ENCODE measurements at regions not wholly inside any gene's neighbourhood (a gene's known extent, or its start where the extent isn't known, plus 50 kb on each side); places are given as distances from the start of the nearest gene placed in this dataset.

DNA sequence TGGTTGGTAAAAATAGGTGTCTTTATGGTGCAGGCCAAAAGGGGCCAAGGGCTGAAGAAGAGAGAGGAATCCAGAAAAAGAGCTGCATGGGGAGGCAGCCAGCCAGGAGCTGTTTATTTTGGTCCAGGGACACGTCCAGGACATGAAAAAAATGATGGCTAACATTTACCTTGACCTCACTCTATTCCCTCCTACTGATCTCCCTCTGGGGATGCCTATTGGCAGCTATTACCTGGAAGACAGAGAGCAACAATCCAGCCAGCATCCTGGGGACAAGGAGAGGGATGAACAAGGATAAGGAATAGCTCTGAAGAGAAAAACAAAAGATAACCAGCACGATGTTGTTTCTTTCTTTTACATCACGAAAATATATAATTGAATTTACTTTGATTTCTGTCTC is 1599.6 kb downstream of the SLITRK5 start:
- Histone ChIP-seq H3K27me3 (ENCODE audit: insufficient read depth, poor library complexity, severe bottlenecking) (no peaks in the 10 kb centered on the region), H3K27ac (replicated peaks) (no peak overlapping the region), H3K4me3 (replicated peaks; ENCODE audit: insufficient read depth, low read length) (no peak overlapping the region)
- no peak for DNase-seq (ENCODE audit: low read depth in 1 of 2, low spot score in 1 of 2)
- TF ChIP-seq, protein P1, sequence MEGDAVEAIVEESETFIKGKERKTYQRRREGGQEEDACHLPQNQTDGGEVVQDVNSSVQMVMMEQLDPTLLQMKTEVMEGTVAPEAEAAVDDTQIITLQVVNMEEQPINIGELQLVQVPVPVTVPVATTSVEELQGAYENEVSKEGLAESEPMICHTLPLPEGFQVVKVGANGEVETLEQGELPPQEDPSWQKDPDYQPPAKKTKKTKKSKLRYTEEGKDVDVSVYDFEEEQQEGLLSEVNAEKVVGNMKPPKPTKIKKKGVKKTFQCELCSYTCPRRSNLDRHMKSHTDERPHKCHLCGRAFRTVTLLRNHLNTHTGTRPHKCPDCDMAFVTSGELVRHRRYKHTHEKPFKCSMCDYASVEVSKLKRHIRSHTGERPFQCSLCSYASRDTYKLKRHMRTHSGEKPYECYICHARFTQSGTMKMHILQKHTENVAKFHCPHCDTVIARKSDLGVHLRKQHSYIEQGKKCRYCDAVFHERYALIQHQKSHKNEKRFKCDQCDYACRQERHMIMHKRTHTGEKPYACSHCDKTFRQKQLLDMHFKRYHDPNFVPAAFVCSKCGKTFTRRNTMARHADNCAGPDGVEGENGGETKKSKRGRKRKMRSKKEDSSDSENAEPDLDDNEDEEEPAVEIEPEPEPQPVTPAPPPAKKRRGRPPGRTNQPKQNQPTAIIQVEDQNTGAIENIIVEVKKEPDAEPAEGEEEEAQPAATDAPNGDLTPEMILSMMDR (IDR thresholded peaks at IDR 0.05; ENCODE audit: insufficient read depth, low read length) = no peak
- no peak for TF ChIP-seq GABPA (IDR thresholded peaks at IDR 0.05; ENCODE audit: low read depth)
- TF ChIP-seq, protein P2, sequence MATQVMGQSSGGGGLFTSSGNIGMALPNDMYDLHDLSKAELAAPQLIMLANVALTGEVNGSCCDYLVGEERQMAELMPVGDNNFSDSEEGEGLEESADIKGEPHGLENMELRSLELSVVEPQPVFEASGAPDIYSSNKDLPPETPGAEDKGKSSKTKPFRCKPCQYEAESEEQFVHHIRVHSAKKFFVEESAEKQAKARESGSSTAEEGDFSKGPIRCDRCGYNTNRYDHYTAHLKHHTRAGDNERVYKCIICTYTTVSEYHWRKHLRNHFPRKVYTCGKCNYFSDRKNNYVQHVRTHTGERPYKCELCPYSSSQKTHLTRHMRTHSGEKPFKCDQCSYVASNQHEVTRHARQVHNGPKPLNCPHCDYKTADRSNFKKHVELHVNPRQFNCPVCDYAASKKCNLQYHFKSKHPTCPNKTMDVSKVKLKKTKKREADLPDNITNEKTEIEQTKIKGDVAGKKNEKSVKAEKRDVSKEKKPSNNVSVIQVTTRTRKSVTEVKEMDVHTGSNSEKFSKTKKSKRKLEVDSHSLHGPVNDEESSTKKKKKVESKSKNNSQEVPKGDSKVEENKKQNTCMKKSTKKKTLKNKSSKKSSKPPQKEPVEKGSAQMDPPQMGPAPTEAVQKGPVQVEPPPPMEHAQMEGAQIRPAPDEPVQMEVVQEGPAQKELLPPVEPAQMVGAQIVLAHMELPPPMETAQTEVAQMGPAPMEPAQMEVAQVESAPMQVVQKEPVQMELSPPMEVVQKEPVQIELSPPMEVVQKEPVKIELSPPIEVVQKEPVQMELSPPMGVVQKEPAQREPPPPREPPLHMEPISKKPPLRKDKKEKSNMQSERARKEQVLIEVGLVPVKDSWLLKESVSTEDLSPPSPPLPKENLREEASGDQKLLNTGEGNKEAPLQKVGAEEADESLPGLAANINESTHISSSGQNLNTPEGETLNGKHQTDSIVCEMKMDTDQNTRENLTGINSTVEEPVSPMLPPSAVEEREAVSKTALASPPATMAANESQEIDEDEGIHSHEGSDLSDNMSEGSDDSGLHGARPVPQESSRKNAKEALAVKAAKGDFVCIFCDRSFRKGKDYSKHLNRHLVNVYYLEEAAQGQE (IDR thresholded peaks at IDR 0.05; ENCODE audit: insufficient replicate concordance, low read depth) = no peak
- no peak for TF ChIP-seq POLR2AphosphoS5 (IDR thresholded peaks at IDR 0.05; ENCODE audit: low read depth)
- no peak for TF ChIP-seq SPI1 (IDR thresholded peaks at IDR 0.05; ENCODE audit: borderline replicate concordance, low read depth)

DNA sequence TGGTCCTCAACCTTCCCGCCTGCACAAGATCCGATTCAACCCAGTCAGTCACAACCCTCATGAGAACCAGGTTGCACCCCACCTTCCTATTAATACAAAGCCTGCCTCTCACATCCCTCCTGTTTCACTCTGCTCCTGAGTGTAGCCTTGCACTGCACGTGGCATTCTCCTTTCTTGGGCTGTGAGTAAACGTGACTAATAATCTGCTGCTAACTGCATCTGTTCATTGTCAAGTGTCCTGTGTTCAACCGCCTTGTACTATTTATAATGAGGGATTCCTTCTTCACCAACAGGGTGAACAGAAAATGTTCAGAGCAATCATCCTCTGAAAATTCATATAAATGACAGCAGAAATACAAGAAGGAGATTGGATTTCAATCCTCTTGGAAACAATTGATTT is 1608.2 kb downstream of the SLITRK5 start:
- no peak overlapping the region for H3K27ac ChIP-seq (replicated peaks)
- H3K27me3 ChIP-seq (ENCODE audit: insufficient read depth, poor library complexity, severe bottlenecking) = no peaks in the 10 kb centered on the region
- no peak overlapping the region for H3K4me3 ChIP-seq (replicated peaks; ENCODE audit: insufficient read depth, low read length)
- TF ChIP-seq, protein P1 (IDR thresholded peaks at IDR 0.05; ENCODE audit: insufficient read depth, low read length) = no peak
- TF ChIP-seq GABPA (IDR thresholded peaks at IDR 0.05; ENCODE audit: low read depth) (no peak), POLR2AphosphoS5 (IDR thresholded peaks at IDR 0.05; ENCODE audit: low read depth) (no peak), SPI1 (IDR thresholded peaks at IDR 0.05; ENCODE audit: borderline replicate concordance, low read depth) (no peak)
- TF ChIP-seq, protein P2 (IDR thresholded peaks at IDR 0.05; ENCODE audit: insufficient replicate concordance, low read depth) = no peak
- no peak for DNase-seq (ENCODE audit: low read depth in 1 of 2, low spot score in 1 of 2)

DNA sequence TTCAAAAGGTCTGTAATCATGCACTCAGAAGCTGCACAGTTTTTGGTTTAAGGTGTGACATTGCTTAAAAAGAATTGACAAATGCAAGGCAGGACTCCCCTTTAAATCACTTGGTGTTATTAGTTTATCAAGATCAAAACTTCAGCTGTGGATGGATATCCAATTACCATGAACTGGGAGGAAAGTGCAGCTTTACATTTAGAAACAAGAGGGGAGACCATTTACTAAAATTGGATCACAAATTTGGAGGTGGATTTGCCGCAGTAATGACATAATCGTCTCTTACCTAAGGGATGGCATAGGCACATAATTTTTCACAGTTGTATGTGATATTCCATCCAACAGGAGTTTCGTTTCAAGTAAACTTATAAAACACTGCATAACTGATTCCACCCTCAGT is 1610.2 kb downstream of the SLITRK5 start:
- Histone ChIP-seq H3K27me3 (ENCODE audit: insufficient read depth, poor library complexity, severe bottlenecking) (no peaks in the 10 kb centered on the region), H3K4me3 (replicated peaks; ENCODE audit: insufficient read depth, low read length) (no peak overlapping the region), H3K27ac (replicated peaks) (no peak overlapping the region)
- no peak for TF ChIP-seq SPI1 (IDR thresholded peaks at IDR 0.05; ENCODE audit: borderline replicate concordance, low read depth)
- TF ChIP-seq GABPA (IDR thresholded peaks at IDR 0.05; ENCODE audit: low read depth) = no peak
- TF ChIP-seq, protein P2 (IDR thresholded peaks at IDR 0.05; ENCODE audit: insufficient replicate concordance, low read depth) = no peak
- no peak for TF ChIP-seq POLR2AphosphoS5 (IDR thresholded peaks at IDR 0.05; ENCODE audit: low read depth)
- TF ChIP-seq, protein P1 (IDR thresholded peaks at IDR 0.05; ENCODE audit: insufficient read depth, low read length) = no peak
- DNase-seq (ENCODE audit: low read depth in 1 of 2, low spot score in 1 of 2) = no peak
